Left renal cortex interstitium (tissue), 4 donors: ENCODE measurements at regions not wholly inside any gene's neighbourhood (a gene's known extent, or its start where the extent isn't known, plus 50 kb on each side); places are given as distances from the start of the nearest gene placed in this dataset.

Source experiments
- DNase-seq, 4 donors: peaks; one replicate each; pipeline ENCODE4 v3.0.0-alpha.2; 2013; ENCODE audit warnings: low read depth in 4 of 4, low spot score in 2 of 4, missing footprints in 1 of 4

DNA sequence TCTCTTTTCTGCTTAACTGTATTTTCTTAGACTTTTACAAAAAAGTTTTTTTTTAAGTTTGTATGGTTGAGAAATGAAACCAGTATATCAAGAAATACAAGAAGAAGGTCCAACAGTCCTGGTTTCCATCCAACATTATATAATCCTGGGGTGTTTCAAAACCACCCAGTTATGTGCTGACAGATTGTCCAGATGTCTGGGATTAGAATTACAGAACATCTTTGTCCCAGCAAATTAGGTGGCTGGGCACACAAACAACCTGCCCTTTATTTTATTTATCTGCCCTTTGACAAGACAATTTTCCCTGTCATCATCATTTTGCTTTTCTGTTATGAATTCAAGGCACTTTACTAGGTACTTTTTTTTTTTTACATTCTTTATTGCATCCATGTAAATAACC is 622.1 kb downstream of the PLPP3 start:
- DNase-seq = no peak

DNA sequence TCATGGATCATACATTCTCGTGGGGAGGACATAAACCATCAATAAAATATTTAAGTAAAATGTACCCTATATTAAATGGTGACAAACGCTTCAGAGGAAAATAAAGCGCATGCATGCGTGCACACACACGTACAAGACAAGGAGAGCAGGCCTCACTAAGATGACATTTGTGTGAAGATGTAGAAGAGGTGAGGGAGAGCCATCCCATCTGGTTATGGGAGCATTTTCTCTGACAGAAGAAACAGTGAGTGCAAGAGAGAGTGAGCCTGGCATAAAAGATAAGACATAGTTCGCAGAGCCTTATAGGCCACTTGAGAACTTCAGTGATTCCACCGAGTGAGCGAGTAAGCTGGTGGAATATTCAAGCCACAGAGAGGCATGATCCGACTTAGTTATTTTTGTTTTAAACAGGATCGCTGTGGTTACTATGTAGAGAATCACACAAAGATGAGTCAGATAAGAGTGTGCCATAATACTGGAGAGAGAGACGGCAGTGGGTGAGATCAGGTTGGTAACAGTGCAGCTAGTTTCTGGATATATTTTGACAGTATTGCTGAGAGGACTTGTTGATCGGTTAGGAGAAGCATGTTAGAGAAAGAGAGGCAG is 624.2 kb downstream of the PLPP3 start:
- no peak for DNase-seq

DNA sequence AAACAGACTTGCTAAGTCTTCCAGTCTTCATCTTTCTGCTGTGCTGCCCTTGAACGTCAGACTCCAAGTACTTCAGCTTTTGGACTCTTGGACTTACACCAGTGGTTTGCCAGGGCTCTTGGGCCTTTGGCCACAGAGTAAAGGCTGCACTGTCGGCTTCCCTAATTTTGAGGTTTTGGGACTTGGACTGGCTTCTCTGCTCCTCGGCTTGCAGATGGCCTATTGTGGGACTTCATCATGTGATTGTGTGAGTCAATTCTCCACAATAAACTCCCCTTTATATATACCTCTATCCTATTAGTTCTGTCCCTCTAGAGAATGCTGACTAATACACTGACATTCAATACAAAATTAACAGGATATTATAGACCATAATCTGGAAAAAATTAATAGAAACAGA is 628.1 kb downstream of the PLPP3 start:
- DNase-seq = no peak

DNA sequence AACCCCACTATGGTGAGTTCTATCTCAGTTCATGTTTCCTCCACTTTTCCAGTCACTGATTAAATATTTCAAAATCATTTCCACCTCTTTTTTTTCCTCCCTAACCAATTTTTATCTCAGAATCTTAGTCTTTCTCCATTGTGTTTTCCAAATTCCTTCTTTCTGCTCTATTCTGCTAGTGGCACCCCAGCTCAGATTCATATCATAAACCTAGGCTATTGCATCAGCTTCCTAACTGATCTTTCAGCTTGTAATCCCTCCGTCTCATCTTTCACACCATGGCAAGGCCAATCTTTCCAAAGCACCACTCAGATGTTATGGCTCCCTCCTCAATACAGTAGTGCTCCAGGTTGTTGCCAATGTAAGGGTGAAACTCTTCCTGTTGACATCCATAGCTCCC is 631.9 kb downstream of the PLPP3 start:
- DNase-seq = no peak

DNA sequence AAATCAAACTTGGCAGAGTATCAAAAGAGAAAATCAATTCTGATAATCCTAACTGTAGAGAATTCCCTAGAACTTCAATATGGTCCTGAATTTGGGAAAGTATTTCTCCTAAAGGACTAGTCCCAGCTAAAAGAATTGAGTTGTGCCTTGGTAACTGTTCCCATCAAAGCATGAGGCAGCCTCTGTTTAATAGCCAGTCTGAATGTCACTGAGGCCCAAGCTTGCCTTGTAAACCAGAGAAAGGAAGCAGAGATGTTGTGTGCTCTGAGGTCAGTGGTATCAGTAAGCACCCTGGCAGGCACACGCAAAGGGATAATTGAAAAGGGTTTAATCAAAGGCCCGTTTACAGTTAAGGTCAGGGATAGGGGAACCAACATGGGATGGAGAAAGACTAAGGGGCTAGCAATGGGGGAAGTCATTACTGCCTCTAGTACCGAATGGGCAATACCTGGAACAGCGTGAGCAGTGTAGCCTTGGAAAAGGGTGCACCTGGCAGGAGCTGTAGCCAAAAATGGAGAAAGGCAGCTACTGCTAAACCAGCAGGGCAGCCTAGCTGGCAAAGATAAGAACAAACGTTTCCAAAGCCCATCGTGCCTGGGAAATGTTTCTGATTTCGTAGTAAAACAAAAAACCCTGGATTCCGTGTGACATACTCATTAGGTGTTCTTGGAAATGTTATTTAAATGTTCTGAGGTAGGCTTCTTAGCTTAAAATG is 635.5 kb downstream of the PLPP3 start:
- DNase-seq = no peak

DNA sequence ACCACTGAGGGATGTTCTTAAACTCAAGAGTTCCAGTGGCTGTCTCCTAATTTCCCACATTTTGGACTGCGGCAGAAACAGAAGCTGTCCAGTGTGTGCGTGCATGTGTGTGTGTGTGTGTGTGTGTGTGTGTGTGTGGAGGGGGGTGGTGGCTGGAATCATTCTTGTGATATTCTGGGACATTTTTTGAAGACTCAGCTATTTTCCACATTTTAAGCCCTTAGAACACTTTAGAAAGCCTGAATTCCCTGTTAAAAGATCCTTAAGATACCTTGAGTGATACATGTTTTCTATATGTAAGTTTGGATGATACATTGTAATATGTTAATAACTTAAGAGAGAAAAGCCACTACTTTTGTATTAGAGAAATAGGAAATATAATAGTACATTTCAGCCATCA is 636.4 kb downstream of the PLPP3 start:
- no peak for DNase-seq

DNA sequence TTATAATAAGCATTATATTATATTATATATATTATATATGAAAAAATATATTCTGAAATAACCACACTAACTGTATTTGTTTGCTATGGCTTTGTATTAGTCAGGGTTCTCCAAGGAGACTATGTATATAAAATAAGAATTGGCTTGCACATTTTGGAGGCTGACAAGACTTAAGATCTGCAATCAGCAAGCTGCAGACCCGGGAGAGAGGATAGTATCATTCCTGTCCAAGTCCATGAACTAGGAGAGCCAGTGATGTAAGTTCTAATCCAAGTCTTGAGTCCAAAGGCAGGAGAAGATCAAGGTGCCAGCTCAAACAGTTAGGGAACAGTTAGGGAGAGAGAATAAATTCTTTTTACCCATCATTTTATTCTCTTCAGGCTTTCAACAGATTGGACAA is 639.5 kb downstream of the PLPP3 start:
- DNase-seq = no peak

DNA sequence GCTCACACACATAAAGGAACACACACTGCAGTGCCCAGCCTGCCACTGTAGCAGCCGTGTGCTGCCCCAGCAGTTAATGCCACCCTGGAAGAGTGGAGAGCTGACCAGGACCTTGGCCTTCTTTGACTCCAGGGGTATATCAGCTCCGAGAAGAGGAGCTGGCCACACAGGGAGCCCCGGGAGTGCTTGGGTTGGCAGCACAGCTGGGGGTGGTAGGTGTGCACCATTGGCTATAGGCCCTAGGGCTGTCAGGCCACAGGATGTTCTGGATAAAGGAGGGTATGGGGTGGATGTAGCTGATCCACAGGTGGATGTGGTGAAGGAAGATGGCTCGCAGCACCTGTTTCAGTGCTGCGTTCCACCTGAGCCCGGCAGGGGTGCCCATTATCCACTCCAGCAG is 640.5 kb downstream of the PLPP3 start:
- no peak for DNase-seq

DNA sequence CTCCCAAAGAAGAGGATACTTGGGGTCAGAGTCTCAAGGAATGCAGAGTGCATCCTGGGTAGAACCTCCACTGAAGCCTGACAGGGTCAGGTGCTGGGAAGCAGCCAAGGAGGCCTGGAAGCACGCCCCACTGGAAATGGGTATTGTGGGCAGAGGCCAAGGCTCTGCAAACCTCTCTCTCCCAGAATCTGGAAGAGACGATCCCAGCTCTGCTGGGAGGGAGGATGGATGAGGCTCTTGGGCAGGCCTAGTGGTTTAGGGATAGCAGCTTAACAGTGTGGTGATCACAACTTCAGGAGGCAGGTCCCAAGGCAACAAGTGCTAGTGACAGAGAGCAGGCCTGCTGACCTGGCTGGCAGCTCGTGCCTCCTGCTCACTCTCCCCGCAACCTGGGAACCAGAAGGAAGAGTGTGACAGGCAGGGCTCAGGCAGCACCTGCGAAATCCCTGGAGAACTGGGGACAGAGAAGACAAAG is 641.0 kb downstream of the PLPP3 start:
- DNase-seq = no peak

DNA sequence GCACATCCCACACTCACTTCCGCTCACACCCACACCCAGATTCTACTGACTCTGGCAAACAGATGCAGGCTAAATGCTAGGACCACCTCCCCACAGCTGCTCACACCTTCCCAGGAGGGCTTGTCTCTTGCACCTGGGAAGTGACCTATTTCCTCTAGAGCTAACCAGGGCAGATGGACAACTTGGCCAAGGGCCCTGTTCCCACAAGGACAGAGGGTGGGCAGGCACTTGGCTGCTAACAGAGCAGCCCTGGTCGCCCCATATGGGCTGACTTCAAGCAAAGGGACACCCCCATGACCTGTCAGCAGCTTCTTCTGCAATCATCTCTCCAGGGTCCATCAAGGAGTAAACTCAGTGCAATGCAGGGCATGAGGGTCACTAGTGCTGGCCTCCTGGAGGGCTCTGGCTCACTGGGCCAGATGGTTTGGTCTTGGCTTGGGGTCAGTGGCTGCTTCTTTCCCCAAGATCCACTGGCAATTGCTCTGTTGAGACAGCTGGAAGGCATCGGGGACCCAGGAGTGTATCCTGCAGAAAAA is 641.5 kb downstream of the PLPP3 start:
- no peak for DNase-seq

DNA sequence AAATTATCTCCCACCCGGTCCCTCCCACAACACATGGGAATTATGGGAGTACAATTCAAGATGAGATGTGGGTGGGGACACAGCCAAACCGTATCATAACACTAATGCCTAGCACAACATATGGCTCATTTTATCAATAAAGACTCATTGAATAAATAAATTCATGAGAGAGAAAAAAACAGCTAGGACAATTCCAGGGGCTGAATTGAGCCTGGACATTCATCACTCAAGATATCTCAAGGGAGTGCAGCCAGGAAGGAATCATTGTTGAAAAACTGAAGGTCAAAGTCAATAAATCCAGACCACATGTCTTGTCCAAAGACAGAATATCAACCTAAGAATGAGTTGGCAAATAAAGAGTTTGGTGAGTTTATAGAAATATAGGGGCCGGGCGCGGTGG is 644.1 kb downstream of the PLPP3 start:
- no peak for DNase-seq

DNA sequence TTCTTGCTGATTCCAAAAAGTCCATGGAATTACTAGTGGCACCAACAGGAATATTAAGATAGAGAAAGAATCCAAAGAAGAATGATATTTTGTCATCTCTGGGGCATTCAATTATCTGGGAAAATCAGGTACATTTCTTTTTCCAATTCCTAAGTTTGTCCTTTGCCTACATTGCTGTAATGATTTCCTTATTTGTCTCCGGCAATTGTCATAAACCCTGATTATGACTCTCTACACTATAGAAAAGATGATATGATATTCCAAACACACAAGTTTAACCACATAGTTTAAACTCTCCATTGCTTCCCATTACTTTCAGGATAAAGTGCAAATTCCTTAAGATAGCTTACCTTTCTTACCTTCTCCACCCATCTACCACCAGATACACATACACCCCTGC is 647.0 kb downstream of the PLPP3 start:
- no peak for DNase-seq

DNA sequence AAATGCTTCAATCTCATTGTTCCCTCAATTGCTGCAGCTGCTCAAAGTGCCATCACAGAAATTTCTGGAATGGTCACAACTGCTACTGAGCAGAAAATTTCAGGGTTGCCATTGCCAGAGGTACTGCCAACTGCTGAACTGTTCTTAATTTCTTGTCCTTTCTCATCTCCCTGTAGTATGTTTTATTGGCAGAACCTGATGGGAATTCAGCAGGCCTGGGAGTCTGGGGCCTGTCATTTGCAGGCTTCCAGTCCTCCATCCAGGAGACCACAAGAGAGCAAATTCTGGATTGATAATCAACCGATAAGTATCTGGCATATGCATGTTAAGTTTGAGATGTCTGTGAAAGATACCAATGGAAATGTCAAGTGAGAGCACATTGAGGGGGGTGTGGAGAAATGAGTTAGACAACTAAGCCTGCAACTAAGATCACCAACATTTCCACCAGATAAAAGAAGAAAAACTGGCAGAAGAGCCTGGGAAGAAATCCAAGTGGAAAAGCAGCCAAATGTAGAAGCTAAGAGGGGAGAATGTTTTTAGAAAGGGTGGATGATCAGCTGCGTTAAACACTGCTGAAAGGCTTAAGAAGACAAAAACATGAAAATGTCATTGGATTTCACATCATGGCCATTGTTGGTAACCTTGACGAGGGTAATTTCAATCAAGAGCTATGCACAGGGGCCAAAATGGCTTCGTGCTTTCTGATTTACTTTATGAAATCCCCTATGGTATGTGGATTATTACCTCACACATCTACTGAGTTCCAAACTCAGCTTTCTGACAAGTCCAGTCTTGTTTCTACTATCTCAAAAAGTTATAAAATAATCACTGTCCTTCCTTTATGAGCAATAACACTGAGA is 648.1 kb downstream of the PLPP3 start:
- no peak for DNase-seq

DNA sequence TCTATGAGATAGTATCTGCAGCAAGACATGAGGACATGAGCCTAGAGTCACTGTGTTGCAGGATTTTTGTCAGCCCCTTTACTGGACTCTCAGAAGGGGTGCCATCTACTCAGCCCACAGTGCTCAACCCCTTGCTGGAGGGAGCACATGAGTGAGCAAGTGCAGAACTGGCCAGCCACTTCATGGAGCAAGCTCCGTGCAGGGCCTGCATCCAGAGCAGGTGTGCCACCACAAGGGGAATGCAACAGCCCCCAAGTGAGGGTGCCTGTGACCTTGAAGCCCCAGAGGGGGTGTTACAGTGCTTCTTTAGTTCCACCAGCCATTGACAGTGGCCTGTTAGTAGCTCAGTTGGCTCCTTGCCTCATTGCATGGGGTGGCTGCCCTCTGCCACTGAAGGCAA is 649.7 kb downstream of the PLPP3 start:
- no peak for DNase-seq

DNA sequence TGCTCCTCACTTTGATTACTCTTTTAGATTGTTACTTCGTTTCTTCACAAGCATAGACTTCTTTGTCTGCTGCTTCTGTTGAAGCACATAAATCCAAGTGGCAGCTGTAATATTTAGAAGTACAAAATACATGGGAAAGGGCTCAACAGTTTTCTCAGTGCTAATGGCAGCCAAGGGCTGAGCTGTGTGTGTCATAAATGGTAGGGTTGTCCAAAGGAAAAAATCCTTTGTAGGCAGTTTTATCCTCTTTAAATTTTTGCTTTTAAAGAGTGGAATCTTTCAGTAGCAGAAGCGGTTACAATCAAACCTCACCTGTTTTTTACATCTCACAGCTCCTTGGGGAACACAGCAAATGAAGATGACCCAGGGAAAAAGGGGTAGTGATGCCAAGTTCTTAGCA is 650.8 kb downstream of the PLPP3 start:
- DNase-seq = no peak

DNA sequence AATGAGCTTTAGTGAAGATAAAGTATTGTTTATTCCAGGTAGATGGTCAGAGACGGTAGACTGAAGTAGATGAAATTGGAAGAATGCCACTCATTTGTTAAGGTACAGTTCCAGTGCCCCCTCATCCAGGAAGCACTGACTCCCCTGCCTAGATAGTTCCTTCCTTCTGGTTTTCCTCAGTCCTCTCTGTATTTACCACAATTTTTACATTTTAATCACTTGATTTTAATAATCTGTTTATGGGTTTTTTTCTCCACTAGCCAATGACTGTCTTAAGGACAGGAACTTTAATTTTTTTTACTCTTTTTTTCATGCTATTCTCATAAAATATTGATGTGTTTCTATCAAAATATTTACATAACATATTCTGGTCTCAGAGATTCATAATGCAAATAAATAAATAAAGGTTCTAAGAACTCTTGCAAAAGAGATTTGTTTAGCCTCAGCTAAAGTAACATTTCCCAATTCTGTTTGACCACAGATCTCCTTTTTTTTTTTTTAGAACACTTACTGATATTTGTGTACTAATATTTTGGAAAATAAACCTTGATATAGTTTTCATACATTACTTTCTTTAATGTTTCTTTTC is 651.6 kb downstream of the PLPP3 start:
- DNase-seq = no peak

DNA sequence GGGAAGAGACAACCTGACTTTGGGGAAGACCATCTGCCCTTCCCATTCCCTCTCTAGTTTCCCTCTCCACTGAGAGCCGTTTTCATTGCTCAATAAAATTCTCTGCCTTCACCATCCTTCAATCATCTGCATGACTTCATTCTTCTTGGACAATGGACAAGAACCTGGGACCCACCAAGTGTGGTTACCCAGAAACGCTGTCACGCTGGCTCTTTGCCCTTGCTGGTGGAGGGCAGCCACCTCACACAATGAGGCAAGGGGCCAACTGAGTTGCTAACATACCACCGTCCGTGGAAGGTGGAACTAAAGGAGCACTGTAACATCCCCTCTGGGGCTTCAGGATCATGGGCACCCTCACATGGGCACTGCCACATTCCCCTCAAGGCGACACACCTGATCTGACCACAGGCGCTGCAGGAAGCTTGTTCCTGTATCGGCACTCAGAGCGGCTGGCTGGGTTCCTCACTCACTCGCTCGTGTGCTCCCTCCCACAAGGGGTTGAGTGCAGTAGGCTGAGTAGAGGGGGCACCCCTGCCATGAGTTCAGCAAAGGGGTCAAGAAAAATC is 652.4 kb downstream of the PLPP3 start:
- DNase-seq = no peak

DNA sequence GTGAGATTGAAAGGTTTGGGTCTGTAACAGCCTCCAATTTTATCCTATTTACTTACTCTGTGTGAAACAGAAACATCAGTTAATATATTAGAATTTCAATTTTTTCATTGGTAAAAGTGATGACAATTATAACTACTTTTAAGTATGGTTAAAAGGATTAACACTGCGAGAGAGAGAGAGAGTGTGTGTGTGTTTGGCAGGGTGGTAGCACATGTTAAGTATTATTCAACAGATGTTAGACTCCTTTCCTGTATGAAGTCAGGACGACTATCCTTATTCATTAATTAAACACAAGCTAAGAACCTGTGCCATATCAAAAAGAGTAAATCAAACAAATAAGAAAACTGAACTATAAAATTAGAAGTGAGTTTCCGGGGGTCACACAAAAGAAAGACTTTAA is 662.5 kb downstream of the PLPP3 start:
- DNase-seq = no peak

DNA sequence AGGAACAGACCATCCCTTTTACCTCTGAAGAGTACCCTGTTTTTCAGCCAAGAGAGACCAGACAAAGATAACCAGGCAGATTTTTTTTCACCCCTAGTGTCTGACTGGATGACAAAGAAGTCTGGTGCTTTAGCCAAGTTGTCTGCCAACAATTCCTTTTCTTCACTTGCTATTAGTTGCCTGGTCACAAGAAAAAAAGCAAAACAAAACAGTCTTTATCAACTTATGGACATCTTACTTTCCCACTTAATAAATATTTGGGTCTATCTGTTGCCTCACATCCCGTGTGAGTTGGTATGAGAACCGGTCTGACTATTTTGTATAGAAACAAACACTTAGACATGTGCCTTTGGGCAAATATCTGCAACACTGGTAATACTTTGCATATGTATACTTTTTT is 662.9 kb downstream of the PLPP3 start:
- no peak for DNase-seq

DNA sequence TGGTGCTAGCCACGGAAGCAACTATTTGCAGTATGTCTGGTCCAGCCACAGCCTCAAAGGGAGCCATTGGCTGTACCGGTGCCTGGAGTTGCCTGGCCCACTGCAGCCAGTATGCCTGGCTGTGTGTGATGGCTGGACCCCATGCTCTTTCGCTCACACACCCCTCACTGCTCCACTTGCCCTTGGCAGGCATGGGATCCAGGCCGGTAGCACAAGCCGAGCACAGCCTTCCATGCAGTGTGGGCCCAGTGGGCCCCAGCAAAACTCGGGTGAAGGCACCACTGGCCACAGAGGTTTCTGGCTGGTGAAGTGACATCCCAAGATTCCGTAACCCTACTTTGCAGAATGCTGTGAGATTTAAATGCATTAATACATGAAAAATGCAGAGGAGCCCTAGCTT is 665.8 kb downstream of the PLPP3 start:
- no peak for DNase-seq

DNA sequence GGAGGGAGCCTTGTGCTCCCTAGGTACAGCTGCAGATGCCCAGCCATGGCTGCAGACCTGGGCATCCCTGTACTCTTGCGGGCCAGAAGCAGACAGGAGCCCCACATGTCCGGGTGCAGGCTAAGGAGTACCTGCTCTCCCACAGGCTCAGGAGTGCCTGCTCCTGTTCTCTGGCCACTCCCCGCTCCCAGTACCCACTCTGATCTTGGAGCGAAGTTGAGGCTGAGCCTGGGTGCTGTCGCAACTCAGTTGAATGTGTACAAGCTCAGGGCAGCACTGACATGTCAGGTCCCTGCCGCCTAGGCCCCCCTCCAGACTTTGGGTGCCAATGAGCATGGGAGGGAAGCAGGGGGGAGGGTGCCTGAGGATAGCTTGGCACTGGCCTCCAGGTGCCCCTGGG is 666.9 kb downstream of the PLPP3 start:
- DNase-seq = no peak
